ENCODE measurements at regions not wholly inside any gene's neighbourhood (a gene's known extent, or its start where the extent isn't known, plus 50 kb on each side); places are given as distances from the start of the nearest gene placed in this dataset.
A peak's percentile ranks its signal among the peaks of the same experiment; 100 is the strongest.

DNA sequence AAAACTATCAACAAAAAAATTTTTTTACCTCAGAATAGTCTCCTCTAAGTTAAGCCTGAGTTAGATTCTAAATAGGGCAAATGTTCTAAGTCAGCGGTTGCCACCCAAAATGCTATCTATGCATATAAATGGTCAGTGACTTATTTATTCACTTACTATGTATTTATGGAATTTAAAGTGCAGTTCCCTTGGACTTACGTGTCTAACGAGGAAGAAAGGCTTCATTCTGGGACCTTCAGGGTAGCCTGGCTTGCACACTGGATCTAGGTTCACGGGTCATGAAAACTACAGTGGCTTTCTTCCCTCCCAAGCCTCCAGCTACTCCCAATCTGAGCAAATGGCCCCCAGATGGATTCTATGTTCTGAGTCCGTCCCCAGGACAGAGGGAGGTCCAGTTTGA lies 77.1 kb downstream of the ARF6 start:
- H3K4me1 ChIP-seq = peaks cover 7 to 49% (median 31%) of the 10 kb centered on the region in 4 donors

DNA sequence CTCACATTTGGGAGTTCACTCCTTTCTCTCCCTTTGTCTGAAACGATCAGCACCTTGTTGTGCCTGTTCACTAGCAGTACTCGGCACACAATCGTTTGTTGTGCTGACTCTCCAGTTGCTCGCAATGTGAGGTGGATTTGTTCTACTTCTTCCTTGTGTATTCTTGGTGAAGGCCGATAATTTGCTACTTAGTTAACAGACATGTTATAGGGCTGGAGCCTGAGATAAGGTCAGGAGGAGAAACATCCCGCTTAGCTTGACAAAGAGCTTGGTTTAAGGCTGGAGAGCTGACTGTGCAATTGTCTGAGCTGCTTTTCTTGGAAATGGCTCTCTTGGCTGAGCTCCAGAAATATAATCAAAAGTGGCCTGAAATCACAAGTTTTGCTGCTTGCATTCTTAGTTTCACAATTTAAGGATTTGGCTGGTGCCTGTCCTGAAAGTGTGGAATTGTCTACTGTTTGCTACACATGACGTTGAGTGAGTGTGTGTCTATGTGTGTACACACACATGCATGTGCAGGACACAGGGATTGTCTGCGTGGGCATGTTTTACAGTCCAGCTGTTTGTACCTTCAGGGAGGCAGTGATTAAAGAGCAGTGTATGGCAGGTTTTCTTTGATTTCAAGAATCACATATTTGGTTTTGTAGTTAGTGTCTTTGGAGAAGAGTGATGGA lies 77.7 kb downstream of the ARF6 start:
- H3K4me3 ChIP-seq = no peak overlapping the region
- DNase-seq = no peak
- TF ChIP-seq, protein P1, sequence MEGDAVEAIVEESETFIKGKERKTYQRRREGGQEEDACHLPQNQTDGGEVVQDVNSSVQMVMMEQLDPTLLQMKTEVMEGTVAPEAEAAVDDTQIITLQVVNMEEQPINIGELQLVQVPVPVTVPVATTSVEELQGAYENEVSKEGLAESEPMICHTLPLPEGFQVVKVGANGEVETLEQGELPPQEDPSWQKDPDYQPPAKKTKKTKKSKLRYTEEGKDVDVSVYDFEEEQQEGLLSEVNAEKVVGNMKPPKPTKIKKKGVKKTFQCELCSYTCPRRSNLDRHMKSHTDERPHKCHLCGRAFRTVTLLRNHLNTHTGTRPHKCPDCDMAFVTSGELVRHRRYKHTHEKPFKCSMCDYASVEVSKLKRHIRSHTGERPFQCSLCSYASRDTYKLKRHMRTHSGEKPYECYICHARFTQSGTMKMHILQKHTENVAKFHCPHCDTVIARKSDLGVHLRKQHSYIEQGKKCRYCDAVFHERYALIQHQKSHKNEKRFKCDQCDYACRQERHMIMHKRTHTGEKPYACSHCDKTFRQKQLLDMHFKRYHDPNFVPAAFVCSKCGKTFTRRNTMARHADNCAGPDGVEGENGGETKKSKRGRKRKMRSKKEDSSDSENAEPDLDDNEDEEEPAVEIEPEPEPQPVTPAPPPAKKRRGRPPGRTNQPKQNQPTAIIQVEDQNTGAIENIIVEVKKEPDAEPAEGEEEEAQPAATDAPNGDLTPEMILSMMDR (IDR thresholded peaks at IDR 0.05) = no peak
- no peak for TF ChIP-seq POLR2A (IDR thresholded peaks at IDR 0.05)

More for the DNA sequence above, 77.1 kb downstream of the ARF6 start:
- Histone ChIP-seq H3K27me3 (no peaks in the 10 kb centered on the region), H3K4me3 (no peak overlapping the region), H3K27ac (peak overlapping the region; percentile 75 to 87 (median 80)), H3K9me3 (no peaks in the 10 kb centered on the region), H3K36me3 (no peaks in the 10 kb centered on the region)
- no peak for DNase-seq
- TF ChIP-seq POLR2A (IDR thresholded peaks at IDR 0.05) = no peak
- TF ChIP-seq, protein P1 (IDR thresholded peaks at IDR 0.05) = no peak

DNA sequence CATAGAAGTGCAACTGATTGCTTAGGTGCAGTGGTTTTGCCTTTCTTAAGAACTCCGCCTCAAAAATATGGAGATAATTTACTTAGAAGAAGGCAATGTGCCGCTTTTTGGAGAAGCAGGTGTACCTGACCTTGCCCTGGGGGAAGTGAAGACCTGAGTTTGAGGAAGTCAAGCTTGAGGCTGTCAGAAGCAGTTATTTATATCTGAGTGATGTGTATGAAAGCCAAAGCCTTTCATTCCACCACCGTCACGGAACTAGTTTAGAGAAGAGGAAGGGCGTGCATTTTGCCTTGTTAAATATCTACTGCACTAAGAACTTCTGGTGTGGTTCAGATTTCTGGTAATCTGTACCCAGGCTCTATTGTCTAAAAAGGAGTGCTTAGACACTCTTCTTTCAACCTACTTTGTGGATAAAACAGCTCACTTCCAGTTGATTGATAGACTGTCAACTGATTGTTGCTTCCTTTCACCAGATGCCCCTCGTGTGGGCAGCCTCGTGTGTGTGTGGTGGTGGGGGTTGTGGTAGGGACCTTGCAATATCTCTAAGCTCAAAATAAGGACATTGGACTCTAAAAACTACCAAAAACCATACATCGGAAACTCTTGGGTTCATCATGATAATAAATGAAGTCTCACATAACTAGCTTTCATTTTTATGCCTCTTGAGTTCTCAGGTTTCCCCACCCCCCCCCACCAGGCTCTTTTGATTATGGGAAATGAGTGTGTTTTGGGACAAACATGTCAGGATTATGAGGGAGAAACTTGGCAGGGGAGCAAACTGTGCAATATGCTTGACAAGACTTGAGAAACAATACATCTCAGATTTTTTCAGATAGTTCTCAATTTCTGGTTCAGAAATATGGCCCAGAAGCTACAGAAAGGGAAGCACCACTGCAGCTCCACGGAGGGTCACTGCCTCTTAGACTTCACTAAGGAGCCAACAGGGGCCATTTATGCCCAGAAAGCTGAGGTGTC lies 78.6 kb downstream of the ARF6 start:
- Histone ChIP-seq H3K4me1 (peaks cover 12 to 56% (median 31%) of the 10 kb centered on the region in 4 donors), H3K27ac (peak overlapping the region; percentile 75 to 87 (median 80)), H3K4me3 (no peak overlapping the region), H3K9me3 (no peaks in the 10 kb centered on the region), H3K36me3 (no peaks in the 10 kb centered on the region), H3K27me3 (no peaks in the 10 kb centered on the region)
- DNase-seq = peak in 2 of 3 donors; percentile 80 to 84
- TF ChIP-seq, protein P1 (IDR thresholded peaks at IDR 0.05) = no peak
- peak in 1 of 2 donors; percentile 27 for TF ChIP-seq POLR2A (IDR thresholded peaks at IDR 0.05)

More for the DNA sequence above, 77.7 kb downstream of the ARF6 start:
- Histone ChIP-seq H3K27ac (peak overlapping the region; percentile 75 to 87 (median 80)), H3K9me3 (no peaks in the 10 kb centered on the region), H3K27me3 (no peaks in the 10 kb centered on the region), H3K4me1 (peaks cover 7 to 51% (median 31%) of the 10 kb centered on the region in 4 donors), H3K36me3 (no peaks in the 10 kb centered on the region)

DNA sequence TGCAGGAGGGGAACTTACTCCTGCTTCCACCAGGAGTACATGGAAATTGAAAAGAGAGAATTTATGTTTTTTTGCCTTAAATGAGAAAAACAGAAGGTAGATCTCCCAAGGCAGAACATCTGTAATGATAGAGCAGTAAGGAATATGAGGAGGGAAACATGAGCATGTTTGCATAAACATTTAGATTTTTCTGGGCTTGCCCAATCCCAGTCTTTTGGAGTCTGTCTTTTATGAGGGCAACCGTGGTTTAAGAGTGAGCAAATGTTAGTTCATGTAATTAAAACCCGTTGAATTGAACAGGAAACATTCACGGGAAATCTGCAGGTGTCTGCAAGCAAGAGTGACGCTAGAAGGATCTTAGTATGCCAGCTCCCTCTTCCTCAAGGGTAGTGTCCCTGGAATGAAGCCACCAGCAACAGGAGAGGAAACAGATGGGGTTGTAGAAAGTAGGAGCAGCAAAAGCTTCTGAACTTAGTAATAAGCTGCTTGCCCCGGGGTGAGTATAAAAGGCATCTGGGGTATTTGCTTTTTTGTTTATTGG lies 79.3 kb downstream of the ARF6 start:
- no peak overlapping the region for H3K4me3 ChIP-seq
- peaks cover 12 to 59% (median 31%) of the 10 kb centered on the region in 4 donors for H3K4me1 ChIP-seq
- no peak for DNase-seq

DNA sequence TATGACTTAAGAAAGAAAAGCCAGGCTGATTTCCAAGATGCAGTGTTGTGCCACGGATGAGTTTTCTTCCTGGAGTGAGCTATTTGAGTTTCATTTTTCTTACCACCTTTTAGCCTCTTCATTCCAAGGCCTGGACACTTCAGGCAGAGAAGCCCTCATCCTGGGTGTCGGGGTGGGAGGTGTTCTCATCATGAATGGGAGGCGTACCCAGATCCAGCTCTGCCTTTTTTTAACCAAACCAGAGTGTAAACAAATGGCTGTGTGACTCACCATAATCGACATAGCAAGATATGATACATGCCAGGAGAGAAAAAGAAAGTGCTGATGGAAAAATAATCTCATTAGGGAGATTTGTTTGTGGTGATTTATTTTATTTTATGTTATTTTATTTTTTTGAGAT lies 79.9 kb downstream of the ARF6 start:
- H3K4me3 ChIP-seq = peak overlapping the region in 1 of 4 donors; percentile 24
- no peaks in the 10 kb centered on the region for H3K27me3 ChIP-seq
- peak overlapping the region; percentile 75 to 87 (median 80) for H3K27ac ChIP-seq
- peak in 1 of 3 donors; percentile 72 for DNase-seq
- no peaks in the 10 kb centered on the region for H3K36me3 ChIP-seq
- H3K9me3 ChIP-seq = no peaks in the 10 kb centered on the region
- H3K4me1 ChIP-seq = peaks cover 12 to 59% (median 33%) of the 10 kb centered on the region in 4 donors
- TF ChIP-seq POLR2A (IDR thresholded peaks at IDR 0.05) = peak in 1 of 2 donors; percentile 26
- TF ChIP-seq, protein P1 (IDR thresholded peaks at IDR 0.05) = no peak

More for the DNA sequence above, 79.3 kb downstream of the ARF6 start:
- Histone ChIP-seq H3K36me3 (no peaks in the 10 kb centered on the region), H3K27ac (peak overlapping the region; percentile 75 to 87 (median 80)), H3K27me3 (no peaks in the 10 kb centered on the region), H3K9me3 (no peaks in the 10 kb centered on the region)
- TF ChIP-seq, protein P1 (IDR thresholded peaks at IDR 0.05) = no peak
- TF ChIP-seq POLR2A (IDR thresholded peaks at IDR 0.05) = no peak
